HG03571 (cell line): ENCODE measurements at regions not wholly inside any gene's neighbourhood (a gene's known extent, or its start where the extent isn't known, plus 50 kb on each side); places are given as distances from the start of the nearest gene placed in this dataset.

ENCODE experiments used
- ATAC-seq: cut with Tn5 transposase; IDR thresholded peaks from one replicate; pipeline ENCODE4 v1.9.1; 2021; ENCODE audit not compliant: unreplicated experiment

GRCh38 chr9:38164659-38165221 is 95.7 kb upstream of the SHB start:
- ATAC-seq: no peak

DNA sequence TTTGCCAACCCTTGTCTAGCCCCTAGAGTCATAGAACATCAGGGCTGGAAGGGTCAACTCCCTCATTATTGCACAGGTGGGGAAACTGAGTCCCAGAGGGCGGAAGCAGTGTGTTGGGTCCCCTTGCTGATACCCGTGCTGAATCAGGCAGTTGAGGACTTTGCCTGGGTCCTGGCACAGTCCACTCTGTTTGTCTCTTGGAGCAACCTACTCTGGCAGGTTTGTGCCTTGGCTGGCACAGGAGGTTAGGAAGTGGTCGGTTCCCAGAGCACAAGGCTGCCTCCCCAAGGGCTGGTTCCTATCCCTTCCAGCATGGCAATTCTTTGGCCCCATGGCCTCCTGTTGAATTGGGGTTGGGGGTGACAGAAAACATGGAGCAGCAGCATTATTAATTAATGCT is 94.5 kb upstream of the SHB start:
- ATAC-seq: no peak

DNA sequence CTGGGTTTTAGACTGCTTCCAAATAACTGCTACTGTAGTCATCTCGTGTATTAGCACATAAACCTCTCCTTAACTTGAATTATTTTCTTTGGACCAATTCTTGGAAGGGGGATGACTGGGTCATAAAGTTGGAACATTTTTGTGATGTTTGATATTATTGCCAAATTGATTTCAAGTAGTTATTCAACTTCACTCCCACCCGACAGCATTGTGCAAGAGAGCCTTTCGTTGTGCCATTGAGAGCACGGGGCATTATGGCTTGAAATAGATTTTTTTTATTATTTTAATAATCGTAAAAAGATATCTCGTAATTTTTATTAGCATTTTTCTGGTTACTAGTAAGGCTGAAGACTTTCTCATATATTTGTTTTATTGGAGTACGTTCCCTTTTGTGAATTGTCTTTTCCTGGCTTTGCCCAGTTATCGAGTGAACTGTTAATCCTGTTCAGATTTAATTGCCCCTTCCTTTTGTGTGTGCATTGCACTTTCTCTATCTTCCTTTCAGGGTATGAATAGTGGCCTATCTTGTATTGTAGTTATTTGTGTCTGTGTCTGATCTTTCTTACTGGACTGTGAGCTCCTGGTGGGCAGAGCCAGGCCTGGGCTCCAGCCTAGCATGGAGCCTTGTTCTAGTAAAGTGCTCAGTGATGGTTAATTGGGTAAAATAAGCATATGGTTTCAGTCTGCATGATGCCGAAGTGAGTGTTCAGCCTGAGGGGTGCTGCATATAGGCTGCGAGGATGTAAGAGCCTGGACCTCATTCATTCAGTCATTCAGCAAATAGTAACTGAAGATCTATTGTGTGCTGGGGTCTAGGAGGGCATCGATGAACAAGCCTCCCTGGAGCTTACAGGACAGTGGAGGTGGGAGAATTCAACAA is 93.5 kb upstream of the SHB start:
- no peak for ATAC-seq

DNA sequence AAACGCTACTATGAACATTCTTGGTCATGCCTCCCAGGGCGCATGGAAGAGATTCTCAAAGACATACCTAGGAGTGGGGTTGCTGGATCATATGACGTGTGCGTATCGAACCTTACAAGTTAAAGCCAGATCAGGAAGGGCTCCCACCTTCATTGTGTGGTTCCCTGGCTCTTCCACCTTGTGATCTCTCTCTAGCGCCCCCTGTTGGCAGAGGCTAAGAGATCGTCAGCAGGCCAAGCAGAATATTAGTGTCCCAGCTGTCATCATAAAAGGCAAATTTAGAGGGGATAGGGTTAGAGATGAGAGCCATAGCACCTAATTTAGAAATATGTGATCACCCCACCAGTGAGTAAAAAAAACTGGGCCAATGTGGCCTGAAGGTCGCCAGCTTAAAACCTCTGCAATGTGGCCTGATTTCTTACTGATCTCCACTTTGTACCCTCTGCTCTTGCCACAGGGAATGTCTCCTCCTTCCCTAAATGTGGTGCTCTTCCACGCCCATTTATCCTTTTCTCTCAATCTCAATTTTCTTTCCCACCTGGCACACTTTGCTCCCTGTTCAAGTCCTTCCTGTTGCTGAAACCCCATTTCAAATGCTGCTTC is 91.7 kb upstream of the SHB start:
- no peak for ATAC-seq

DNA sequence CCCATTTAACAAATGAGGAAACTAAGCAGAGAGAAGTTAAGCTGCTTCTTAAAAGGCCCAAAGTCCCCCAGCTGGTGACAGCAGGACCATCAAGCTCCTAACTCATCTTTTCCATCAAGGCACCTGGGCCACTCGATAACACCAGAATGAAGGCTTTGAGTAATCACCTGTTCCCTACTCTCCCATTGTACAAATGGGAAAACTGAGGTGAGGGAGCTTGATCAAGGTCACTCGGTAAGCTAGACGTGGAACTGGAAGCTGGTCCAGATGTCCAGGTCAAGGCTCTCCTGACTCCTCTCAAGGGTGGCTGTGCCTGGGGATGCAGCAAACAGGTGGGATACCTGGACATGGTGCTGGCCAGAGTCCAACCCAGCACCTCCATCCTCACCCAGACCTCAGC is 90.6 kb upstream of the SHB start:
- no peak for ATAC-seq

GRCh38 chr9:38158628-38159027 is 89.6 kb upstream of the SHB start:
- ATAC-seq: no peak

GRCh38 chr9:38157711-38158110 is 88.7 kb upstream of the SHB start:
- ATAC-seq: no peak

DNA sequence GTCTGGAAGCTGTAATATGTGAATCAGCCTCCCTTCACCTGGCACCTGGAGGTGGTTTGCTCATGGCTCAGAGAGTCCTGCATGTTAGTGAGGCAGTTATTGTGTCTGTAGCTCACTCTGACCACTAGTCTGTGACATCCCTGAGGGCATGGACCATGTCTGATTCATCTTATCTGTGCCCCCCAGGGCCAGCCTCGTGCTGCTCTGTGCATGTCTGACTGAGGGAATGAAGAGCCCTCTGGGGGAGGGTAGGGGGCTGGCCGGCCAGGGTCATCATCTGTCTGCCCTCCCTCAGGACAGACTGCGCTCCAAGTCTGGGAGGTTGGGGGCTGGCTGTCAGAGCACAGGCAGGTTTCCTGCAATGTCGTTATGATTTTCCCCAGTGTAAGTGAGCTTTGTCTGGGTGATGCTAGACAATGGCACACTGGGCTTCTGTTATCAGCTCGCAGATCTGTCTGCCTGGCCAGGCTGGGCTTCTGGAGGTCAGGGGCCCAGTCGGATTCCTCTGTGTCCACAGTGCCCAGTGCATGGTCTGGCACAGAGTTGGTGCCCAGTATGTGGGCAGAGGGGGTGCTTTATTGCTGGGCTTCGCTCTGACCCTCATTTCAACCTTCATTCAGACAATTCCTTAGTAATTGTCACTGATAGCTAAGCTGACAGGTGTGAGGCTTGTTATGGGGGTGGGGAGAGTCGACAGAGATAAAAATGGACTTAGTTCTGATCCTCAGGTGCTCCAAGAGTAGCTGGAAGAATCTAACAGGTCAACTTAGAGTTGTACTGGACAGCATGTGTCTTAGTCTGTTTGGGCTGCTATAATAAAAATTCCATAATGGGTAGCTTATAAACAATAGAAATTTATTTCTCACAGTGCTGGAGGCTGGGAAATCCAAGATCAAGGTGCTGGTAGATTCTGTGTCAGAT is 85.7 kb upstream of the SHB start:
- no peak for ATAC-seq

DNA sequence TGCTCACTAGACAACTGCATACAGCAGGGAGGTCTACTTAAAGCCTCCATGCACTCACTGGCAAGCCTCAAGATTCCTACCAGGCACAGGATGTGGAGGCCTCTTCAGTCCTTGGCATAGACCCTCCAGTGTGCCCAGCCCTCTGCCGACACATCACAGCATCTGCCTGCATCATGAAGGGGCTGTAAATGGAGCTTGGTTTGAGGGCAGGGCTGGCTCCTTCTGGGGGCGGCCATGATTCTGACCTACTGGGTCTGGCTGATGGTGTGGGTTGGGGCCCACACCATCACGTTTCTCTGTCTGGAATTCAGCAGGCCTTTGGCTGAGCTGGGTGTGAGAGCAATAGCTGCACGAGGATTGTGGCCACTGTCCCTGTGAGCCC is 84.9 kb upstream of the SHB start:
- ATAC-seq: no peak

GRCh38 chr9:38153152-38153909 is 84.3 kb upstream of the SHB start:
- no peak for ATAC-seq

DNA sequence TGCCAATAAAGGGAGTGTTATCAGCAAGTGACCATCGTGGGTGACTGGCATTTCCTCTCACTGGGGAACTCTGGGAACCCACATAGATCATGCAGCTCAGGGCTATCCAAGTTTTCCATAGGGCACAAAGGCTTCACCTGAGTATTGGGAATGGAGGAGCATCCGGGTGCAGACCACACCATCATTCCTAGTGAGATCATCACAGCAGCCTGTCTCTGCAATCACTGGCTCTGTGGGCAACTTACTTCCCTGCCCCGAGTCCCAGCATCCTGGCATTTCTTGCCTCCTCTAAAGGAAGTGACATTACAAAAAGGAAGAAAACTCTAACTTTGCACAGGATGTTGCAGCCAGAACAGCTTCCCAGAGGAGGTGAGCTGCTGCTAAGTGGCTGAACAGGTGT is 80.6 kb upstream of the SHB start:
- ATAC-seq: no peak

DNA sequence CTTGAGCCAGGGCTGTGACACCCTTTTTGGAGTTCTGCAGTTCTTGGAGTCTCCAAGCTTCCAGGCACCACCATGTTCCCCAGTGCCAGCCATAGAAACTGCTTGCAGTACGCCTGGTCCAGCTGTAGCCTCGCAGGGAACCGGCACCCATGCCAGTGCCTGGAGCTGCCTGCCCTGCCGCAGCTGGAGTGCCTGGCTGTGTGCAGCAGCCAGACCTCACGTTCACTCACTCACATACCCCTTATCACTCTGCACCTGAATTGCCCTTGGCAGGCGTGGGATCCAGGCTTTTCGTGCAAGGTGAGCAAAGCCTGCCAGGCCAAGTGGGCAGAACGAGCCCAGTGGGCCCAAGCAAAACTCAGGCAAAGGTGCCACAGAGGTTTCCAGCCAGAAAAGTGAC is 77.8 kb upstream of the SHB start:
- ATAC-seq: no peak

DNA sequence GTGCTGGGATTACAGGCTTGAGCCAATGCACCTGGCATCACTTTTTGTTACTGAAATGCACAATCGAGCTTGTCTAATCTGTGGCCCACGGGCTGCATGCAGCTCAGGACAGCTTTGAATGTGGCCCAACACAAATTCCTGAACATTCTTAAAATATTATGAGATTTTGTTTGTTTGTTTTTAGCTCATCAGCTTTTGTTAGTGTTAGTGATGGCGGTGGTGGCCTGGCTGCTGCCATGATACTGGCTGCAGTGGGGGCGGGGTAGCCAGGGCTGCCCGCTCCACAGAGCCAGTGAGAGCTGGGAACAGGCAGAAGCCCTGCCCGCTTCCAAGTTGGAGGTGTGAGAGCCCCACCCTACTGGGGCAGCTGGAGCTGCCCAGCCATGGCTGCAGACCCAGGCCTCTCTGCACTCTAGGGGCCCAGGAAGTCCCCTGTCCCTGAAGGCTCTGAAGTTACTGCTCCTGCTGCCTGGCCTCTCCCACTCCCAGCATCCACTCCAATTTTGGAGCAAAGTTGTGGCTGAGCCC is 76.6 kb upstream of the SHB start:
- no peak for ATAC-seq

- ATAC-seq: no peak
These were observed 75.4 kb upstream of the SHB start for GRCh38 chr9:38144421-38144820.

GRCh38 chr9:38141746-38142591 is 72.9 kb upstream of the SHB start:
- ATAC-seq: no peak

- no peak for ATAC-seq
These were observed 69.2 kb upstream of the SHB start for GRCh38 chr9:38138276-38138675.

GRCh38 chr9:38137342-38137741 is 68.3 kb upstream of the SHB start:
- no peak for ATAC-seq

- no peak for ATAC-seq
These were observed 67.4 kb upstream of the SHB start for GRCh38 chr9:38136386-38136785.

DNA sequence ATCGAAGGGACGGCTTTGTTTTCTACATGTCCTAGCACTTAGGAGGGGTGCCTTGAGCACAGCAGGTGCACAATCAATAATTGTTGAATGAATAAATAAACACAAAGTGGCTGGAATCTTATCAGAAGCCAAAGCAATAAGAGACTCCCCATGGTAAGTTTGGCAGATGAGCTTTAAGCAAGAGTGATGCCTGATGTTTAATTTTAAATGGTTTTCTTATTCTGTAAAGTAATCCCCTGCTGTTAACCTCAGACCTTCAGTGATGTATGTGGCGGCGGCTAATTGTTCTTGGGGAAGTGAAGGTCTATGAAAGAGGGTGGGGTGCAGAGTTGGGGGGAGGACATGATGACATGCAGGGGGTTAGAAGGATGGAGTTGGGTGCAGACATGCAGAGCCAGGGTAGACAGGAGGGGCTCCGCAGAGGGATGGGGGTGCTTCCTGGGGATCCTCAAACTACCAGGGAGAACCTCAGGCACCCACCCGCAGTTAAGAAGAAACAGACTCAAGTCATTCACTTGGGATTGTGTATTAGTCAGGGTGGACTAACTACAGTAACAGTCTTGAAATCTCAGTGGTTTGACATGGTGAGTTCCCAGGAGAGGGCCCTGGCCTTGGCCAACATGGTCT is 65.7 kb upstream of the SHB start:
- ATAC-seq: no peak
